H1 (cell line): ENCODE measurements at regions not wholly inside any gene's neighbourhood (a gene's known extent, or its start where the extent isn't known, plus 50 kb on each side); places are given as distances from the start of the nearest gene placed in this dataset.

Experiments used
- CTCF ChIA-PET: fragments of 300-600 bp; sonication (Branson Sonifier 250); formaldehyde crosslinking; loops from one replicate; lab custom pipeline; 2021; ENCODE audit not compliant: partially characterized antibody; lab: Charles Lee
- POLR2A ChIA-PET: fragments of 300-600 bp; sonication (Branson Sonifier 250); formaldehyde crosslinking; loops from one replicate; lab custom pipeline; 2021; ENCODE audit warnings: inconsistent platforms; ENCODE audit not compliant: partially characterized antibody; lab: Charles Lee
- DNase-seq, 2 experiments: peaks; one replicate each; pipeline versions ENCODE4 v3.0.0 to v3.0.0-alpha.2; 2010 to 2022; ENCODE audit warnings: low spot score in 2 of 2, low read depth in 1 of 2, mixed read lengths in 1 of 2
- FAIRE-seq: peaks from 2 replicates; lab custom pipeline; 2011; peaks lifted over from hg19 to GRCh38; lab: Jason Lieb, UNC
- H2AFZ ChIP-seq: 2 replicates; pipeline ENCODE4 v1.8.1; 2012; ENCODE audit warnings: low read length, inconsistent platforms
- H2AK5ac ChIP-seq: 2 replicates; pipeline ENCODE4 v1.6.1; 2013; ENCODE audit warnings: low read depth, low read length
- H2BK120ac ChIP-seq: replicated peaks from 2 replicates; pipeline ENCODE3; 2013; ENCODE audit warnings: low read depth, low read length, inconsistent platforms
- H2BK12ac ChIP-seq: 2 replicates; pipeline ENCODE4 v1.6.1; 2013; ENCODE audit warnings: low read depth, low read length
- H2BK15ac ChIP-seq: 2 replicates; pipeline ENCODE4 v1.6.1; 2013; ENCODE audit warnings: low read length
- H2BK20ac ChIP-seq: 2 replicates; pipeline ENCODE4 v1.6.1; 2013; ENCODE audit warnings: low read length
- H2BK5ac ChIP-seq: 2 replicates; pipeline ENCODE4 v1.6.1; 2013; ENCODE audit warnings: low read depth, low read length
- H3K14ac ChIP-seq: 2 replicates; pipeline ENCODE4 v1.6.1; 2013; ENCODE audit warnings: inconsistent platforms; ENCODE audit not compliant: insufficient read length
- H3K18ac ChIP-seq: 2 replicates; pipeline ENCODE4 v1.6.1; 2013; ENCODE audit warnings: low read length; ENCODE audit errors: extremely low read depth
- H3K23ac ChIP-seq: 2 replicates; pipeline ENCODE4 v1.6.1; 2013; ENCODE audit warnings: inconsistent platforms; ENCODE audit not compliant: insufficient read length
- H3K23me2 ChIP-seq: 2 replicates; pipeline ENCODE4 v1.6.1; 2013; ENCODE audit warnings: low read depth, low read length
- H3K27ac ChIP-seq: 2 replicates; pipeline ENCODE4 v1.6.1; 2011; ENCODE audit warnings: low read depth, low read length, inconsistent platforms
- H3K27me3 ChIP-seq, 4 experiments: replicated peaks in 1 of 4; 1 replicate in 1 of 4; 2 replicates in 3 of 4; pipeline versions ENCODE4 v1.6.1 to v1.8.1; 2011 to 2013; ENCODE audit warnings: low read length in 3 of 4, mild to moderate bottlenecking in 3 of 4, inconsistent platforms in 2 of 4, mixed read lengths in 2 of 4, moderate library complexity in 1 of 4; ENCODE audit not compliant: control insufficient read depth in 3 of 4, insufficient read depth in 3 of 4; ENCODE audit errors: extremely low read depth in 1 of 4
- H3K36me3 ChIP-seq, 4 experiments: 2 replicates each; pipeline versions ENCODE4 v1.6.1 to v1.8.1; 2011 to 2013; ENCODE audit warnings: mild to moderate bottlenecking in 4 of 4, low read length in 3 of 4, moderate library complexity in 2 of 4, control low read depth in 1 of 4, inconsistent platforms in 1 of 4; ENCODE audit not compliant: insufficient read depth in 4 of 4, control insufficient read depth in 2 of 4
- H3K4ac ChIP-seq: replicated peaks from 2 replicates; pipeline ENCODE3; 2013; ENCODE audit warnings: low read length, low read depth, mixed read lengths, inconsistent platforms; ENCODE audit not compliant: insufficient read length
- H3K4me1 ChIP-seq, 4 experiments: replicated peaks in 1 of 4; 1 replicate in 1 of 4; 2 replicates in 3 of 4; pipeline versions ENCODE4 v1.6.1 to v1.8.1; 2011 to 2013; ENCODE audit warnings: low read length in 3 of 4, inconsistent platforms in 2 of 4, mixed read lengths in 1 of 4; ENCODE audit not compliant: insufficient read depth in 4 of 4, control insufficient read depth in 3 of 4
- H3K4me2 ChIP-seq, 2 experiments: 2 replicates each; pipeline versions ENCODE4 v1.6.1 to v1.8.1; 2011 to 2013; ENCODE audit warnings: low read depth in 2 of 2, low read length in 2 of 2, control low read depth in 1 of 2, inconsistent platforms in 1 of 2, mild to moderate bottlenecking in 1 of 2; ENCODE audit not compliant: insufficient read depth in 1 of 2
- H3K4me3 ChIP-seq, 4 experiments: fragments of 200-600, 300-600 bp in 1 of 4; sonication (generic), shearing (Covaris generic), sonication (Bioruptor Twin) in 1 of 4; 2 replicates each; pipeline versions ENCODE4 v1.5.1 to v1.8.1; 2011 to 2016; ENCODE audit warnings: low read length in 4 of 4, low read depth in 3 of 4, control low read depth in 2 of 4, inconsistent platforms in 2 of 4, mild to moderate bottlenecking in 2 of 4, mixed read lengths in 1 of 4, moderate library complexity in 1 of 4; ENCODE audit not compliant: insufficient read depth in 2 of 4; ENCODE audit errors: extremely low read depth in 1 of 4
- H3K56ac ChIP-seq: replicated peaks from 2 replicates; pipeline ENCODE3; 2013; ENCODE audit warnings: low read depth, mild to moderate bottlenecking, mixed read lengths, low read length, inconsistent platforms; ENCODE audit not compliant: insufficient read length
- H3K79me1 ChIP-seq: 2 replicates; pipeline ENCODE4 v1.6.1; 2013; ENCODE audit warnings: low read depth, low read length, control low read depth
- H3K79me2 ChIP-seq, 2 experiments: 2 replicates each; pipeline versions ENCODE4 v1.6.1 to v1.8.1; 2012 to 2013; ENCODE audit warnings: low read length in 2 of 2, mild to moderate bottlenecking in 2 of 2, inconsistent platforms in 1 of 2; ENCODE audit not compliant: insufficient read depth in 2 of 2, control insufficient read depth in 1 of 2
- H3K9ac ChIP-seq, 4 experiments: replicated peaks in 1 of 4; 1 replicate in 1 of 4; 2 replicates in 3 of 4; pipeline versions ENCODE4 v1.6.1 to v1.8.1; 2011 to 2013; ENCODE audit warnings: low read depth in 3 of 4, low read length in 3 of 4, control low read depth in 2 of 4, mild to moderate bottlenecking in 2 of 4, moderate library complexity in 2 of 4, inconsistent platforms in 1 of 4; ENCODE audit errors: extremely low read depth in 1 of 4
- H3K9me3 ChIP-seq, 2 experiments: 2 replicates each; pipeline versions ENCODE4 v1.6.1 to v1.8.1; 2012 to 2013; ENCODE audit warnings: mild to moderate bottlenecking in 2 of 2, moderate library complexity in 2 of 2, control low read depth in 1 of 2, inconsistent platforms in 1 of 2, low read depth in 1 of 2, low read length in 1 of 2, mixed read lengths in 1 of 2; ENCODE audit not compliant: insufficient read depth in 2 of 2
- H4K20me1 ChIP-seq, 2 experiments: replicated peaks in 1 of 2; 2 replicates each; pipeline versions ENCODE3 to v1.8.1; 2011 to 2013; ENCODE audit warnings: inconsistent platforms in 2 of 2, low read length in 2 of 2, mild to moderate bottlenecking in 1 of 2; ENCODE audit not compliant: insufficient read depth in 2 of 2, control insufficient read depth in 1 of 2
- H4K5ac ChIP-seq: 2 replicates; pipeline ENCODE4 v1.6.1; 2013; ENCODE audit warnings: low read length, low read depth, mixed read lengths, inconsistent platforms; ENCODE audit not compliant: insufficient read length
- H4K8ac ChIP-seq: 2 replicates; pipeline ENCODE4 v1.8.0; 2013; ENCODE audit warnings: mild to moderate bottlenecking, moderate library complexity, low read length, inconsistent platforms; ENCODE audit not compliant: insufficient read depth; ENCODE audit errors: extremely low read depth
- H4K91ac ChIP-seq: replicated peaks from 2 replicates; pipeline ENCODE3; 2013; ENCODE audit warnings: low read length, mixed read lengths, inconsistent platforms; ENCODE audit not compliant: insufficient read length
- CBX5 ChIP-seq: fragments of 300-800, 300-1000 bp; sonication (generic); IDR thresholded peaks from 2 replicates; pipeline ENCODE4 v1.7.1; 2016; ENCODE audit warnings: antibody characterized with exemption, low read length, low read depth
- SIX5 ChIP-seq: IDR thresholded peaks from 2 replicates; pipeline ENCODE4 v1.6.1; 2011; ENCODE audit warnings: mild to moderate bottlenecking, low read depth, low read length
- WGBS, 2 experiments: shearing (Covaris generic) in 1 of 2; methylation state at CpG; one replicate each; pipeline versions ENCODE4 v1.1.6 to v1.1.7; 2013 to 2015; ENCODE audit warnings: low lambda C conversion rate in 2 of 2, mixed read lengths in 2 of 2, inconsistent platforms in 1 of 2, low coverage in 1 of 2, missing lambda C conversion rate in 1 of 2; ENCODE audit not compliant: insufficient replicate concordance in 2 of 2, insufficient coverage in 1 of 2, insufficient read length in 1 of 2; ENCODE audit errors: extremely low coverage in 1 of 2, missing lambda C conversion rate in 1 of 2; 5-methylcytosine and 5-hydroxymethylcytosine counted together
- TF ChIP-seq, protein P1 (sequence below): IDR thresholded peaks from 2 replicates; pipeline ENCODE4 v1.6.1; 2012; ENCODE audit warnings: inconsistent platforms

DNA sequence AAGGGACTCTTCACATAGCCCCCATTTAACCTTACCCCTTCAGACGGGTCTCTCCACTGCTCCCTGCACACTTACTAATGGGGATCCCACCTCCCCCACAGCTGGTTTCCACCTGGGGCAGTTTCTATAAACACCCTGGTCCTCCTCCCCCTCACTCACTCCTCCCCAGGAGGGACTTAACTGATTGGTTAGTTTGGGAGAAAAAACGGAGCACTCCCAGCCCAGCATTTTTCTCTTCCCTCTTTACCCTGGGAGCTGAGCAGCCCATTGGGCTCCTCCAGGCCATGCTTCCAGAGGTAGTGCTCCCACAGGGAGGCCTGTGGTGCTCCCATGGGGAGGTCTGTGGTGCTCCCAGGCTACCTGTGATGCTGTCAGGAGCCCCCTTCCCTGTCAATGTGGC is 93.7 kb downstream of the MIS18A start:
- H2BK15ac ChIP-seq, result no peak overlapping the region
- no peak overlapping the region for H2AK5ac ChIP-seq
- no peak overlapping the region for H4K5ac ChIP-seq
- no peak overlapping the region for H3K4me3 ChIP-seq
- H2BK12ac ChIP-seq, result no peak overlapping the region
- H3K23ac ChIP-seq, result no peak overlapping the region
- H4K8ac ChIP-seq, result no peak overlapping the region
- H3K9me3 ChIP-seq, result no peaks in the 10 kb centered on the region
- 76% methylated on average over 1 of the region's 2 CpGs; no CpG with 5 or more reads in 1 of the 2 experiments for WGBS, 2 experiments
- no peak overlapping the region for H3K27ac ChIP-seq
- no peak overlapping the region for H3K4me2 ChIP-seq
- H3K79me2 ChIP-seq, result no peaks in the 10 kb centered on the region
- H3K23me2 ChIP-seq, result no peaks in the 10 kb centered on the region
- no peak overlapping the region for H3K56ac ChIP-seq
- H3K18ac ChIP-seq, result no peak overlapping the region
- H2AFZ ChIP-seq, result no peak overlapping the region
- no peak overlapping the region for H3K4ac ChIP-seq
- no peaks in the 10 kb centered on the region for H3K79me1 ChIP-seq
- no peak overlapping the region for H2BK120ac ChIP-seq
- H3K4me1 ChIP-seq, result 0 out of 7 replicates have a peak, but pooled peaks cover 0 to 2% (median 0%) of the 10 kb centered on the region in 4 experiments
- ChIA-PET POLR2A (interaction anchor here (0.6 kb wide), 1 partner anchor 10 kb away, joined by 3 read pairs; no protein-coding TSS in a partner anchor), CTCF (interaction anchor here (1.3 kb wide), 1 partner anchor 19 kb away, joined by 3 read pairs; no protein-coding TSS in a partner anchor)
- FAIRE-seq (no peak), DNase-seq (peak in 1 of 2 experiments; percentile 31)
- TF ChIP-seq SIX5, result no peak
- no peak for TF ChIP-seq CBX5
- TF ChIP-seq, protein P1, sequence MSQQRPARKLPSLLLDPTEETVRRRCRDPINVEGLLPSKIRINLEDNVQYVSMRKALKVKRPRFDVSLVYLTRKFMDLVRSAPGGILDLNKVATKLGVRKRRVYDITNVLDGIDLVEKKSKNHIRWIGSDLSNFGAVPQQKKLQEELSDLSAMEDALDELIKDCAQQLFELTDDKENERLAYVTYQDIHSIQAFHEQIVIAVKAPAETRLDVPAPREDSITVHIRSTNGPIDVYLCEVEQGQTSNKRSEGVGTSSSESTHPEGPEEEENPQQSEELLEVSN, result no peak
- H4K20me1 ChIP-seq, result no peaks in the 10 kb centered on the region
- H3K9ac ChIP-seq, result no peak overlapping the region
- no peak overlapping the region for H4K91ac ChIP-seq
- H2BK20ac ChIP-seq, result no peak overlapping the region
- no peaks in the 10 kb centered on the region for H3K36me3 ChIP-seq
- H2BK5ac ChIP-seq, result no peak overlapping the region
- no peak overlapping the region for H3K14ac ChIP-seq
- no peaks in the 10 kb centered on the region for H3K27me3 ChIP-seq
